ENCODE measurements at regions not wholly inside any gene's neighbourhood (a gene's known extent, or its start where the extent isn't known, plus 50 kb on each side); places are given as distances from the start of the nearest gene placed in this dataset.

DNA sequence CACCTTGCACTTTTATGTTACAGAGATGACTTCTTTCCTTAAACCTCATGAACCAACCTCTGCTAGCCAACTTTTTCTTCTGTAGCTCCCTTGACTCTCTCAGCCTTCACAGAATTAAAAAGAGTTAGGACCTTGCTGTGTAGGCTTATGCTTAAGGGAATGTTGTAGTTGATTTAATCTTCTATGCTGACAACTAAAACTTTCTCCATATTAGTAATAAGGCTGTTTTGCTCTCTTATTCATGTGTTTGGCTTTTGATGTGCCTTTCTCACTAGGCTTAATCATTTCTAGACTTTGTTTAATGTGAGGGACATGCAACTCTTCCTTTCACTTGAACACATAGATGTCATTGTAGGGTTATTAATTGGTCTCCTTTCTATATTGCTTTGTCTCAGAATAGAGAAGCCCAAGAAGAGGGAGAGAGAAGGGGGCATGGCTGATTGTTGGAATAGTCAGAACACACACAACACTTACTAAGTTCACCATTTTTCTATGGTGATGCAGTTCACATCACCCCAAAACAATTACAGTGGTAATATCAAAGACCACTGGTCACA is 509.5 kb downstream of the UQCRFS1 start:
- TF ChIP-seq FOXM1 (IDR thresholded peaks at IDR 0.05; ENCODE audit: borderline replicate concordance), result no peak
- TF ChIP-seq BHLHE40 (IDR thresholded peaks at IDR 0.05; ENCODE audit: borderline replicate concordance), result no peak
- TF ChIP-seq ELF4 (IDR thresholded peaks at IDR 0.05), result no peak
- no peak for TF ChIP-seq ARNT (IDR thresholded peaks at IDR 0.05)
- no peak for TF ChIP-seq LEF1 (IDR thresholded peaks at IDR 0.05; ENCODE audit: borderline replicate concordance)
